ENCODE measurements at regions not wholly inside any gene's neighbourhood (a gene's known extent, or its start where the extent isn't known, plus 50 kb on each side); places are given as distances from the start of the nearest gene placed in this dataset.

DNA sequence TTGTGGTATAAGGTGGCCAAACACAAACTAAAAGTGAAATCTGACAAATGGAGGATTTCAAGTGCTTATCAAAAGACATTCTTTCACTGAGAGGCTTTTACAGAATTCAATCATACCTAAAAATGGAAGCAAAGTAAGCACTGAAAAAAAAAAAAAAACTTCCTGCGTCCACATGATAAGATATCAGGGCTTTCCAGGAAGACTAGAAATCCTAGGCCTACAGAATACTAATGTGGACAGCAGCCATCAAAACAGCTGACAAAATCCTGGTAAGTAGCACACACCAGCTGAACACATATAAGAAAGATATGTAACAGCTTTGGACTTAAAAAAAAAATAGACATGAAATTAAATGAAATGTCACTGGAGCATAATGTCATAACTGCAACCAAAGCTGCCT is 178.2 kb downstream of the SUCLG1 start:
- H4K20me1 ChIP-seq (ENCODE audit: low read length), result no peaks in the 10 kb centered on the region
- CTCF ChIA-PET, result interaction anchor here (0.5 kb wide), 1 partner anchor 412 kb away, joined by 4 read pairs; no protein-coding TSS in a partner anchor

DNA sequence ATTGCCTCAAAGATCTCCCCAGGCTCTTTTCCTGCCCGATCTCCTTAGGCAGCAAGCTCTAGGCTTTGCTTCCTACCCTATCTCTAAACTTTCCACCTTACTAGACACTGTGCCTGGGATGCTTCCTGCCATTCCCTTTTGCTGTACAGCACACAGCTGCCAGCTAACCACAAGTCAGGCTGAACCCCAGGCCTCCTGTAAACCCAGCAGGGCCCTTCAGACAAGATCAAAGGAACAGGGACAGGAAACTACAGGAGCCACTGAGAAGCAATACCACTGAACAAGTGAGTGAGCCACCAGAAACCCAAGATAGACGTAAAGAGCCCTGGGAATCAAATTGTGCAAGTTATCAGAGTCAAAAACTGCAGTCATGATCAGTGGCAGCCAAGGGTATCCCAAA is 180.7 kb downstream of the SUCLG1 start:
- Histone ChIP-seq H2AFZ (ENCODE audit: low read length) (no peak overlapping the region), H3K4me3 (ENCODE audit: low read length) (no peak overlapping the region), H3K9me2 (replicated peaks; ENCODE audit: low read length) (no peaks in the 10 kb centered on the region), H3K4me2 (ENCODE audit: low read length) (no peak overlapping the region), H3K27me3 (ENCODE audit: low read length) (peaks cover 10% of the 10 kb centered on the region; the same call in 1 of the 2 replicates), H3K9ac (ENCODE audit: low read length) (no peak overlapping the region), H3K79me2 (ENCODE audit: low read length) (no peaks in the 10 kb centered on the region), H3K27ac (ENCODE audit: low read length) (no peak overlapping the region), H3K9me3 (ENCODE audit: low read length) (no peaks in the 10 kb centered on the region), H3K4me1 (ENCODE audit: insufficient read depth, low read length) (no peaks in the 10 kb centered on the region), H4K20me1 (ENCODE audit: low read length) (no peaks in the 10 kb centered on the region), H3F3A (ENCODE audit: low read length, unreplicated experiment) (no peaks in the 10 kb centered on the region), H3K36me3 (ENCODE audit: low read depth, low read length) (no peaks in the 10 kb centered on the region)
- intact Hi-C loops (cut with micrococcal nuclease), result no loop called here
- ChIA-PET CTCF (no interaction called here), POLR2A (ENCODE audit: unreplicated experiment) (no interaction called here)
- BruUV-seq (replicated peaks), result no TSS peak
- no peak for DNase-seq
- TF ChIP-seq EZH2 (IDR thresholded peaks at IDR 0.05; ENCODE audit: low read length, unreplicated experiment) (no peak), EZH2phosphoT487 (IDR thresholded peaks at IDR 0.05; ENCODE audit: borderline replicate concordance, low read length) (no peak)
- TF ChIP-seq, protein P1, sequence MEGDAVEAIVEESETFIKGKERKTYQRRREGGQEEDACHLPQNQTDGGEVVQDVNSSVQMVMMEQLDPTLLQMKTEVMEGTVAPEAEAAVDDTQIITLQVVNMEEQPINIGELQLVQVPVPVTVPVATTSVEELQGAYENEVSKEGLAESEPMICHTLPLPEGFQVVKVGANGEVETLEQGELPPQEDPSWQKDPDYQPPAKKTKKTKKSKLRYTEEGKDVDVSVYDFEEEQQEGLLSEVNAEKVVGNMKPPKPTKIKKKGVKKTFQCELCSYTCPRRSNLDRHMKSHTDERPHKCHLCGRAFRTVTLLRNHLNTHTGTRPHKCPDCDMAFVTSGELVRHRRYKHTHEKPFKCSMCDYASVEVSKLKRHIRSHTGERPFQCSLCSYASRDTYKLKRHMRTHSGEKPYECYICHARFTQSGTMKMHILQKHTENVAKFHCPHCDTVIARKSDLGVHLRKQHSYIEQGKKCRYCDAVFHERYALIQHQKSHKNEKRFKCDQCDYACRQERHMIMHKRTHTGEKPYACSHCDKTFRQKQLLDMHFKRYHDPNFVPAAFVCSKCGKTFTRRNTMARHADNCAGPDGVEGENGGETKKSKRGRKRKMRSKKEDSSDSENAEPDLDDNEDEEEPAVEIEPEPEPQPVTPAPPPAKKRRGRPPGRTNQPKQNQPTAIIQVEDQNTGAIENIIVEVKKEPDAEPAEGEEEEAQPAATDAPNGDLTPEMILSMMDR (conservative IDR thresholded peaks at IDR 0.05; ENCODE audit: low read depth, low read length), result no peak
- ATAC-seq, result no peak

More for the DNA sequence above, 178.2 kb downstream of the SUCLG1 start:
- no peak overlapping the region for H3K4me2 ChIP-seq (ENCODE audit: low read length)
- no peaks in the 10 kb centered on the region for H3K9me3 ChIP-seq (ENCODE audit: low read length)
- TF ChIP-seq EZH2phosphoT487 (IDR thresholded peaks at IDR 0.05; ENCODE audit: borderline replicate concordance, low read length) (no peak), EZH2 (IDR thresholded peaks at IDR 0.05; ENCODE audit: low read length, unreplicated experiment) (no peak)
- TF ChIP-seq, protein P1 (conservative IDR thresholded peaks at IDR 0.05; ENCODE audit: low read depth, low read length), result no peak
- no peaks in the 10 kb centered on the region for H3K36me3 ChIP-seq (ENCODE audit: low read depth, low read length)
- no peaks in the 10 kb centered on the region for H3F3A ChIP-seq (ENCODE audit: low read length, unreplicated experiment)
- no peak overlapping the region for H3K4me3 ChIP-seq (ENCODE audit: low read length)
- no peak overlapping the region for H2AFZ ChIP-seq (ENCODE audit: low read length)
- POLR2A ChIA-PET (ENCODE audit: unreplicated experiment), result no interaction called here
- no peak for ATAC-seq
- no peaks in the 10 kb centered on the region for H3K4me1 ChIP-seq (ENCODE audit: insufficient read depth, low read length)
- intact Hi-C loops (cut with micrococcal nuclease), result no loop called here
- 0 out of 2 replicates have a peak, but pooled peaks cover 3% of the 10 kb centered on the region for H3K27me3 ChIP-seq (ENCODE audit: low read length)
- no peaks in the 10 kb centered on the region for H3K9me2 ChIP-seq (replicated peaks; ENCODE audit: low read length)
- BruUV-seq (replicated peaks), result no TSS peak
- H3K9ac ChIP-seq (ENCODE audit: low read length), result no peak overlapping the region
- H3K79me2 ChIP-seq (ENCODE audit: low read length), result no peaks in the 10 kb centered on the region
- no peak for DNase-seq
- H3K27ac ChIP-seq (ENCODE audit: low read length), result no peak overlapping the region

DNA sequence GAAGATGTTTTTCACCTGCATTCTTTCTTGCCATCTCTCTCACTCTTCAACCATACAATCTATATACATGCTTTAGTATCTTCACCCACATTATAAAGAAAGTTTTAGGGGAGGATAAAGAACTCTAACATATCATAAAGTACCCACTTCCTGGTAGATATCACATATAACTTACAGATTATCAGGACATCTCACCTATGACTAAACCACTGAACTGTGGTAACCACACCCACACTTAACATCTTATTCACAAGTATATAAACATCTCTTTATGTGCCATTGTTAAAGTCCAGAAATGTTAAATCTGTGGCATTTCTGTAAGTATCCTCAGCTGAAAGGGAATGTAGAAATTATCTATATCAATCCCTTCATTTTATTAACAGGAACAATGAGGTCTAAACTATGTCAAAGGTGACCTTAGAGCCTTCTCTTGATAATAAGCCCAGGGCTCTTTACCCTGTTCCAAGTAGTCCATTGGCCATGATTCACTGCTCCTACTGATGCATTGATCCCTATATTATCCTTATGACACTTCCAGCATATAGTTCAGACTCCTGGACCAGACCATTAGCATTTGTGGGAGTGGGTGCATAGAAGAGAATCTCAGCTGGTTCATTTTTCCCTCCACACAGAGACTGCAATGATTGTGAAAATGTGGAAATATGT is 182.4 kb downstream of the SUCLG1 start:
- H3K9me2 ChIP-seq (replicated peaks; ENCODE audit: low read length), result no peaks in the 10 kb centered on the region
- no TSS peak for BruUV-seq (replicated peaks)
- peaks cover 10% of the 10 kb centered on the region; the same call in 1 of the 2 replicates for H3K27me3 ChIP-seq (ENCODE audit: low read length)
- H3K36me3 ChIP-seq (ENCODE audit: low read depth, low read length), result no peaks in the 10 kb centered on the region
- H3F3A ChIP-seq (ENCODE audit: low read length, unreplicated experiment), result no peaks in the 10 kb centered on the region
- no peaks in the 10 kb centered on the region for H3K4me1 ChIP-seq (ENCODE audit: insufficient read depth, low read length)
- H4K20me1 ChIP-seq (ENCODE audit: low read length), result no peaks in the 10 kb centered on the region
- TF ChIP-seq, protein P1 (conservative IDR thresholded peaks at IDR 0.05; ENCODE audit: low read depth, low read length), result no peak
- no peak for TF ChIP-seq EZH2 (IDR thresholded peaks at IDR 0.05; ENCODE audit: low read length, unreplicated experiment)
- no peak for TF ChIP-seq EZH2phosphoT487 (IDR thresholded peaks at IDR 0.05; ENCODE audit: borderline replicate concordance, low read length)
- H2AFZ ChIP-seq (ENCODE audit: low read length), result no peak overlapping the region
- CTCF ChIA-PET, result no interaction called here
- H3K9me3 ChIP-seq (ENCODE audit: low read length), result no peaks in the 10 kb centered on the region
- H3K9ac ChIP-seq (ENCODE audit: low read length), result no peak overlapping the region
- no peak overlapping the region for H3K4me2 ChIP-seq (ENCODE audit: low read length)
- no peaks in the 10 kb centered on the region for H3K79me2 ChIP-seq (ENCODE audit: low read length)
- POLR2A ChIA-PET (ENCODE audit: unreplicated experiment), result no interaction called here
- intact Hi-C loops (cut with micrococcal nuclease), result no loop called here
- no peak overlapping the region for H3K27ac ChIP-seq (ENCODE audit: low read length)
- no peak overlapping the region for H3K4me3 ChIP-seq (ENCODE audit: low read length)
- ATAC-seq (no peak), DNase-seq (no peak)
